ENCODE measurements at regions not wholly inside any gene's neighbourhood (a gene's known extent, or its start where the extent isn't known, plus 50 kb on each side); places are given as distances from the start of the nearest gene placed in this dataset.

DNA sequence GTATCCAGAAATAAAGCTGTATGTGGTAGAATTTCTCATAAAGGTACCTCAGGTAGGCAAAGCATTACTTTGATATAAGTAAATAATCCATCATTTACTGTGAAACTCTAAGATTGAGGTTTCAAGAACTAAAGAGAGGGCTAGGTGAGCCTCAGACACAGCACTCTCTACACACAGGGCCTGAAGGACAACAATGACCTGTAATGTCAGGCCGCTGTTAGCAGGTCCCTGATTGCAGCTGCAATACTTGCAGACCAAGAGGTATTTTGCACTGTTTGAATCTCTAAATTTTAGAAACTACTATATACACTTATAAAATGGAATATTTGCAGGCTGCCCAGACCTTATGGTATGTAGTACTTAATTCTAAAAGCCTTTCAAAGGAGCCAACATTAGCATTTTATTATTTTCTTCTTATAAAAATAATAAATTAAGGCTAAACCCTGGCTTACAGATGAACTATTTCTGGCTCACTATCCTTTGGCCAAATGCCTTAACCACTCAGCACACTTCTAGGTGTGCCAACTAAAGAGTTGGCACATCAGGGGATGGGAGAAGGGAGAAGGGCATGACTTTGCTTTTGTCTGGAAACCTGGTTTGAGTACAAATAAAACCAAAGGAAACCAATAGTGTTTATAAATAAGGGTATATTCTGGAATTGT lies 66.7 kb upstream of the SLC39A10 start:
- TF ChIP-seq, protein P1, sequence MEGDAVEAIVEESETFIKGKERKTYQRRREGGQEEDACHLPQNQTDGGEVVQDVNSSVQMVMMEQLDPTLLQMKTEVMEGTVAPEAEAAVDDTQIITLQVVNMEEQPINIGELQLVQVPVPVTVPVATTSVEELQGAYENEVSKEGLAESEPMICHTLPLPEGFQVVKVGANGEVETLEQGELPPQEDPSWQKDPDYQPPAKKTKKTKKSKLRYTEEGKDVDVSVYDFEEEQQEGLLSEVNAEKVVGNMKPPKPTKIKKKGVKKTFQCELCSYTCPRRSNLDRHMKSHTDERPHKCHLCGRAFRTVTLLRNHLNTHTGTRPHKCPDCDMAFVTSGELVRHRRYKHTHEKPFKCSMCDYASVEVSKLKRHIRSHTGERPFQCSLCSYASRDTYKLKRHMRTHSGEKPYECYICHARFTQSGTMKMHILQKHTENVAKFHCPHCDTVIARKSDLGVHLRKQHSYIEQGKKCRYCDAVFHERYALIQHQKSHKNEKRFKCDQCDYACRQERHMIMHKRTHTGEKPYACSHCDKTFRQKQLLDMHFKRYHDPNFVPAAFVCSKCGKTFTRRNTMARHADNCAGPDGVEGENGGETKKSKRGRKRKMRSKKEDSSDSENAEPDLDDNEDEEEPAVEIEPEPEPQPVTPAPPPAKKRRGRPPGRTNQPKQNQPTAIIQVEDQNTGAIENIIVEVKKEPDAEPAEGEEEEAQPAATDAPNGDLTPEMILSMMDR (IDR thresholded peaks at IDR 0.05; ENCODE audit: insufficient read depth, low read depth, low read length): no peak
- H3K4me3 ChIP-seq (ENCODE audit: low read depth, low read length): no peak overlapping the region
- no peak for DNase-seq (ENCODE audit: low read depth)

DNA sequence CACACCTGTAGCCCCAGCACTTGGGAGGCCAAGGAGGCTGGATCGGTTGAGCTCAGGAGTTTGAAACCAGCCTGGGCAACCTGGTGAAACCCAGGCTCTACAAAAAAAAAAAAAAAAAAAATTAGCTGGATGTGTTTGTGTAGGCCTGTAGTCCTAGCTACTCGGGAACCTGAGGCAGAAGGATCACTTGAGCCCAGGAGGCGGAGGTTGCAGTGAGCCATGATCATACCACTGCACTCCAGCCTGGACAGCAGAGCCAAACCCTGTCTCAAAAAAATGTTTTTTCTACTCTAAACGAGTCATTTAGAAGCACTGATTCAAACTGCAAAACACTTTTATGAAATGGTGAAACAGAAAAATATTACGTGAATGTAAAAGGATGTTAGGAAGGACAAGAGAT lies 69.1 kb upstream of the SLC39A10 start:
- TF ChIP-seq, protein P1 (IDR thresholded peaks at IDR 0.05; ENCODE audit: insufficient read depth, low read depth, low read length): no peak
- H3K4me3 ChIP-seq (ENCODE audit: low read depth, low read length): no peak overlapping the region
- no peak for DNase-seq (ENCODE audit: low read depth)

DNA sequence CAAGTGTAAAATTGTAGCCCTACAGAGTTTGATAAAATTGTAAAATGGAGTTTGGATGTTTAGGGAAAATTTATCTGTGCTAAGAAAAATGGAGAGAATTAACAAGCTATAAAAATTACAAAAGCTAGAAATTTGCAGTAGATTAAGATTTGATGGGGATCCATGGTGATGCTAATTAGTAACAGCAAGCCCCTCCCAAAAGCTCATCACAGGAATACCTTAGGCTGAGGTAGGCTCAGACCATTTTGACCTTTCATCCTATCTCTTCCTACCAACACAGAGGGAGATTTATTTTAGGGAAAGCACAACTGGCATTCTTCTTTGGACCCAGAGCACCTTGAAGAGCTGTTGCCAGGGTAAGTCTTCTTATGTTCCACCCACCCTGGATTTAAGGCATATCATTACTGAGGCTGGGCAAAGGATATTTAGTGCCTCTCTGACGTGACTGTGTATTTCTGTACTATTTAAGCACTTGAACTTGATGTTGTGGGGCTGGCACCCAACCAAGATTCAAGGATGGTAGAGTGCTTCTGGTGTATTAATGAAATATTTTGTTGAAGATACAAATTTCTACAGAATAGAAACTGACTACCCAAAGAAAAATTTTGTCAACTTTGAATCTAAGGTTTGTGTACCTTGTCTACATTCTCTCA lies 70.8 kb upstream of the SLC39A10 start:
- TF ChIP-seq, protein P1 (IDR thresholded peaks at IDR 0.05; ENCODE audit: insufficient read depth, low read depth, low read length): no peak
- H3K4me3 ChIP-seq (ENCODE audit: low read depth, low read length): no peak overlapping the region
- DNase-seq (ENCODE audit: low read depth): no peak

DNA sequence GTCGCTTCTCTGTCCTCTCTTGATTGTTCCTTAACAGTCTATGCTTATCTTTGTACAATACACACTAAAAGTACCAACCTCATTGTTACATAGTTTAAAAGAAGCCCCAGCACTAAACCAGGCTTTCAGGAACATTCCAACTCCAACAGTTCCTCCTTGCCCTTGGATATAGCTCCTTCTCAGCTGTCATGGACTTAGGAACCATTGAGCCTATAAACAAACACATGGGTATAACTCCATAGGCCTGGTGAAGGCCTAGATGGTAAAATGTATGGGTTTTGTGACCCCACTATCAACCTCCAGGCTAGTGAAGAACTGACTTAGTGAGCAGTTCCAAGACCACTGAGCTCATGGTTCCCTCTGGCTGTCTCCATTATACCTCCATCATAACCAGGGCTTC lies 74.8 kb upstream of the SLC39A10 start:
- no peak for DNase-seq (ENCODE audit: low read depth)
- TF ChIP-seq, protein P1 (IDR thresholded peaks at IDR 0.05; ENCODE audit: insufficient read depth, low read depth, low read length): no peak
- H3K4me3 ChIP-seq (ENCODE audit: low read depth, low read length): no peak overlapping the region

DNA sequence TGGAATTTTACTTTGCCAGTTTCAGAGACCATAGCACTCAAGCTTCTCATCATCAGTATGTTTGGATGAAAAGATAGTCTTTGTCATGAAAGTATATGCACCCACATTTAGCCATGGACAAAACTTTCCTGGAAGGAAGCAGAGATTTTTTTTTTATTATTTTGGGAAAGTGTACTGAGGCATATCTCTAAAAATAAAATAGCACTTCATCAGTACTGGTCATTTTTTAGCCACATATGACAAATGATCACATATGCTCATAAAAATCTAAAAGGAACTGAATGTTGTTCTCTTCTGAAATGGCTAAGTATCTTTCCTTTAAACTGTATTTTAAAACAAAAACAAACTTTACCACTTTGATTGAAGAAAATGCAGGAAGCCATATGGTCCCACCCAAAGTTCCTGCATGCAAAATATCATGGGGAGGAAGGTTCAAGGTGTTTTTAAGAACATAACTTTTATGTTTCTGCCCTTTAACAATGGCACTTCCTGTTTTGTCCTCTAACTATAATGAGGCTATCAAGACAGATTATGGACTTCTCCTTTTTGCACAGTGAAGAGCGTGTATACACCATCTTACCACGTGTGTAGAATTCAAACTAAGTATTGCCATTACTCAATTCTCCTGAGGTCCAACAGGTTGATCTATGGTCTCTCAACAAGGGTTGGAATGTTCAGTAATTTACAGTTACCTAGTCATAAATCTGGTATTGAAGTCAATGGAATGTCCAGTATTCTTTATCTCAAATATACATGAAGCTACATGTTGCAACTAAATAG lies 77.1 kb upstream of the SLC39A10 start:
- no peak overlapping the region for H3K4me3 ChIP-seq (ENCODE audit: low read depth, low read length)
- DNase-seq (ENCODE audit: low read depth): no peak
- TF ChIP-seq, protein P1 (IDR thresholded peaks at IDR 0.05; ENCODE audit: insufficient read depth, low read depth, low read length): no peak

DNA sequence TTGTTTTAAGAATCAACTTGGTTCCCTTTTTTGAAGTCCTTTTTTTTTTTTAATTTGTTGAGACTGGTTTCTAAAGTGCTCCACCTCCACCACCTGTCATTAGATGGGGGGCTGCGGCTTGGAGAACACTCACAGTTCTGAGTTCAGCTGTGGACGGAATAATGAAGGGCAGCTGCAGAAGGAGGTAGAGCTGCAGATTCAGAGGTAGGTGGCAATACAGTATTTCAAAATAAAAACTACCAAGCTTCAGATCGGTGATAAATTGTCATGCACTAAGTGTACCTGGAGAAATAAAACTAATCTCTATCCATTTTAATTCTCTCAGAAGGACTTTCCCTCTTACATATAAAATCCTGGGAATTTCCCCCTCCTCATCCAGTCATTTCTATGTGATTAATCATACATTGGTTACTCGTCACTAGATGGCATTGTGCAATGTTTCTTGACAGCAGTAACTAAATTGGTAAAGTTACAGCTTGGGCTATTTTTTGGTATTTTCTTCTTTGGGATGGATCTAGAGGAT lies 81.1 kb upstream of the SLC39A10 start:
- TF ChIP-seq, protein P1 (IDR thresholded peaks at IDR 0.05; ENCODE audit: insufficient read depth, low read depth, low read length): no peak
- no peak overlapping the region for H3K4me3 ChIP-seq (ENCODE audit: low read depth, low read length)
- DNase-seq (ENCODE audit: low read depth): peak; percentile 91

Data from fibroblast of villous mesenchyme (primary cell).